ENCODE measurements at regions not wholly inside any gene's neighbourhood (a gene's known extent, or its start where the extent isn't known, plus 50 kb on each side); places are given as distances from the start of the nearest gene placed in this dataset.

DNA sequence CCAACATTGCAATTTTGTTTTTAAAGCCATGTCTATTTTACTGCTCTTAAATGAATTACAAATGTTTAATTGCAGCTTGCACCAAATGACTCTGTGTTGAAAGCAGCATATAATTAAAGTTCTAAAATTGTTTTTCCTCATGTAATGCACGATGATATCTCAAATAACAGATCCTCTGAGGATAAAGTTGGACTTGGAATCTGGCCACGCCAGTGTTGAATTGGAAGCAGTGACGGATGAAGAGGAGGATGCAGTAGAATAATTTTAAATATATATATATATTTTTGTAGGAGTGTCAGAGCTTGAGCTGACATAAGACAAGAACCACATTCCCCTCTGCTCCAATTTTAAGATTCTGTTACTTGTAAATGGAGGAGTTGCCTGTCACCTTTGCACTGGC lies 406.6 kb upstream of the DPPA4 start:
- no peaks in the 10 kb centered on the region for H3K27me3 ChIP-seq (ENCODE audit: control insufficient read depth in 2 of 2, insufficient read depth in 2 of 2, low read length in 2 of 2)
- H3K4me2 ChIP-seq (ENCODE audit: insufficient read depth, low read length): no peak overlapping the region
- intact Hi-C loops (cut with micrococcal nuclease) (no loop called here), in situ Hi-C loops (cut with MboI) (loop anchor here (25.0 kb wide), 1 partner anchor 1743 kb away; no protein-coding TSS in a partner anchor)
- H3K36me3 ChIP-seq (ENCODE audit: control insufficient read depth, insufficient read depth, low read length): no peaks in the 10 kb centered on the region
- H3K4me3 ChIP-seq: no peak overlapping the region
- H3K9me1 ChIP-seq (ENCODE audit: control insufficient read depth, insufficient read depth, low read length): no peaks in the 10 kb centered on the region
- TF ChIP-seq FOSL1 (tag; conservative IDR thresholded peaks at IDR 0.05) (no peak), ZNF217 (CRISPR knock-in tag; IDR thresholded peaks at IDR 0.05) (no peak), ZNF695 (CRISPR knock-in tag; IDR thresholded peaks at IDR 0.05) (no peak), MBD2 (IDR thresholded peaks at IDR 0.05; ENCODE audit: borderline replicate concordance, low read depth) (no peak), ZZZ3 (IDR thresholded peaks at IDR 0.05) (no peak), NELFE (IDR thresholded peaks at IDR 0.05; ENCODE audit: insufficient read depth, insufficient read length) (no peak)
- TF ChIP-seq, protein P1, sequence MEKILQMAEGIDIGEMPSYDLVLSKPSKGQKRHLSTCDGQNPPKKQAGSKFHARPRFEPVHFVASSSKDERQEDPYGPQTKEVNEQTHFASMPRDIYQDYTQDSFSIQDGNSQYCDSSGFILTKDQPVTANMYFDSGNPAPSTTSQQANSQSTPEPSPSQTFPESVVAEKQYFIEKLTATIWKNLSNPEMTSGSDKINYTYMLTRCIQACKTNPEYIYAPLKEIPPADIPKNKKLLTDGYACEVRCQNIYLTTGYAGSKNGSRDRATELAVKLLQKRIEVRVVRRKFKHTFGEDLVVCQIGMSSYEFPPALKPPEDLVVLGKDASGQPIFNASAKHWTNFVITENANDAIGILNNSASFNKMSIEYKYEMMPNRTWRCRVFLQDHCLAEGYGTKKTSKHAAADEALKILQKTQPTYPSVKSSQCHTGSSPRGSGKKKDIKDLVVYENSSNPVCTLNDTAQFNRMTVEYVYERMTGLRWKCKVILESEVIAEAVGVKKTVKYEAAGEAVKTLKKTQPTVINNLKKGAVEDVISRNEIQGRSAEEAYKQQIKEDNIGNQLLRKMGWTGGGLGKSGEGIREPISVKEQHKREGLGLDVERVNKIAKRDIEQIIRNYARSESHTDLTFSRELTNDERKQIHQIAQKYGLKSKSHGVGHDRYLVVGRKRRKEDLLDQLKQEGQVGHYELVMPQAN (IDR thresholded peaks at IDR 0.05; ENCODE audit: borderline replicate concordance): no peak
- TF ChIP-seq, protein P2, sequence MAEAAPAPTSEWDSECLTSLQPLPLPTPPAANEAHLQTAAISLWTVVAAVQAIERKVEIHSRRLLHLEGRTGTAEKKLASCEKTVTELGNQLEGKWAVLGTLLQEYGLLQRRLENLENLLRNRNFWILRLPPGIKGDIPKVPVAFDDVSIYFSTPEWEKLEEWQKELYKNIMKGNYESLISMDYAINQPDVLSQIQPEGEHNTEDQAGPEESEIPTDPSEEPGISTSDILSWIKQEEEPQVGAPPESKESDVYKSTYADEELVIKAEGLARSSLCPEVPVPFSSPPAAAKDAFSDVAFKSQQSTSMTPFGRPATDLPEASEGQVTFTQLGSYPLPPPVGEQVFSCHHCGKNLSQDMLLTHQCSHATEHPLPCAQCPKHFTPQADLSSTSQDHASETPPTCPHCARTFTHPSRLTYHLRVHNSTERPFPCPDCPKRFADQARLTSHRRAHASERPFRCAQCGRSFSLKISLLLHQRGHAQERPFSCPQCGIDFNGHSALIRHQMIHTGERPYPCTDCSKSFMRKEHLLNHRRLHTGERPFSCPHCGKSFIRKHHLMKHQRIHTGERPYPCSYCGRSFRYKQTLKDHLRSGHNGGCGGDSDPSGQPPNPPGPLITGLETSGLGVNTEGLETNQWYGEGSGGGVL (CRISPR knock-in tag; IDR thresholded peaks at IDR 0.05): no peak
- DNase-seq (ENCODE audit: extremely low read depth in 1 of 4, low spot score in 3 of 4): no peak
- ChIA-PET POLR2A (no interaction called here), CTCF (ENCODE audit: low intra/inter-chr PET ratio) (no interaction called here)
- no peaks in the 10 kb centered on the region for H3K79me2 ChIP-seq (ENCODE audit: control insufficient read depth, insufficient read depth, low read length)
- no peak for FAIRE-seq
- ATAC-seq: no peak
- H3K9ac ChIP-seq (ENCODE audit: insufficient read depth in 1 of 2, low read depth in 2 of 2, low read length in 2 of 2): no peak overlapping the region
- 0% methylated on average over 3 of the region's 3 CpGs for WGBS (ENCODE audit: insufficient coverage, low coverage, missing lambda C conversion rate)
- H4K20me1 ChIP-seq (replicated peaks; ENCODE audit: control insufficient read depth, insufficient read depth, low read length): no peaks in the 10 kb centered on the region
- H2AFZ ChIP-seq (ENCODE audit: low read depth, low read length): no peak overlapping the region
- H3K27ac ChIP-seq (ENCODE audit: extremely low read depth, low read depth, low read length): no peak overlapping the region
- H3K4me1 ChIP-seq (replicated peaks in 1 of 2; ENCODE audit: control insufficient read depth in 2 of 2, insufficient read depth in 2 of 2, low read length in 2 of 2): no peaks in the 10 kb centered on the region
- BruUV-seq (replicated peaks): no TSS peak
- H3K9me3 ChIP-seq (replicated peaks; ENCODE audit: control insufficient read depth, insufficient read depth, low read depth, low read length): no peaks in the 10 kb centered on the region

All from K562 (cell line).